ENCODE measurements at regions not wholly inside any gene's neighbourhood (a gene's known extent, or its start where the extent isn't known, plus 50 kb on each side); places are given as distances from the start of the nearest gene placed in this dataset.

DNA sequence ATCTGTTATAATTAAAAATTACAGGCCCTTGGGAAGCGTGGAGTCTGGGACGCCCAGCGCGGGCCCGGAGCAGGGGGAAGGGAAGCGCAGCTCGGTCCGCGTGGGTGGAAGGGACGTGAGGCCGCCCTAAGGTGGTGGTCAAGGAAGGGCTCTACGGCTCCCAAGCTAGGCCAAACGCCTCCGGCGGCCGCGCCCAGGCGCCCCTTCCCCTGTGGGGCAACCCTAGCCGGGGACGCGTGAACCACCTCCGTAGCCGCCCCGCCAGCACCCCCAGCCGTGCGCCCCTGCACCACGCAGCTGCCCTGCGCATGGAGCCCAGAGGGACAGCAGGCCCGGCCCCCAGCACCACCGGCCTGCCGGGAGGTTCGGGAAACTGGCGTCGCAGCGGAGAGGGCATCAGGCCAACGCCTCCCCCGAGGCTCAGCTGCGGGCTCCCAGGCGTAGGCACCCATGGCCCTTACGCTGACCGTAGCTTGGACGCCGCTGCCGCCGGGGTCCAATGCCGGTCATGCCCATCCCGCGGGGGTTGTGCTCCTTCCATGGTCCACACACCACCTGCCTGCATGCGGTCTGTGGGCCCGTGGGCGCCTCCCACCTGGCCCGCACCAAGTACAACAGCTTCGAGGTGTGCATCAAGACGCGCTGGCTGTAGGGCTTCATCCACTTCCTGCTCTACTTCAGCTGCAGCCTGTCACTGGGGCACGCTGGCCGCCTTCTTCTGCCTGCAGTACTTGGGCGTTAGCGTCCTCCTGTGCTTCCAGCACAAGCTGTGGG, 166.7 kb downstream of the SEPTIN7 start:
- TF ChIP-seq, protein P1, sequence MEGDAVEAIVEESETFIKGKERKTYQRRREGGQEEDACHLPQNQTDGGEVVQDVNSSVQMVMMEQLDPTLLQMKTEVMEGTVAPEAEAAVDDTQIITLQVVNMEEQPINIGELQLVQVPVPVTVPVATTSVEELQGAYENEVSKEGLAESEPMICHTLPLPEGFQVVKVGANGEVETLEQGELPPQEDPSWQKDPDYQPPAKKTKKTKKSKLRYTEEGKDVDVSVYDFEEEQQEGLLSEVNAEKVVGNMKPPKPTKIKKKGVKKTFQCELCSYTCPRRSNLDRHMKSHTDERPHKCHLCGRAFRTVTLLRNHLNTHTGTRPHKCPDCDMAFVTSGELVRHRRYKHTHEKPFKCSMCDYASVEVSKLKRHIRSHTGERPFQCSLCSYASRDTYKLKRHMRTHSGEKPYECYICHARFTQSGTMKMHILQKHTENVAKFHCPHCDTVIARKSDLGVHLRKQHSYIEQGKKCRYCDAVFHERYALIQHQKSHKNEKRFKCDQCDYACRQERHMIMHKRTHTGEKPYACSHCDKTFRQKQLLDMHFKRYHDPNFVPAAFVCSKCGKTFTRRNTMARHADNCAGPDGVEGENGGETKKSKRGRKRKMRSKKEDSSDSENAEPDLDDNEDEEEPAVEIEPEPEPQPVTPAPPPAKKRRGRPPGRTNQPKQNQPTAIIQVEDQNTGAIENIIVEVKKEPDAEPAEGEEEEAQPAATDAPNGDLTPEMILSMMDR (IDR thresholded peaks at IDR 0.05; ENCODE audit: extremely low read depth in 1 of 2, insufficient read depth in 1 of 2, low read depth in 1 of 2, low read length in 2 of 2) = no peak
- TF ChIP-seq POLR2AphosphoS5 (IDR thresholded peaks at IDR 0.05; ENCODE audit: insufficient read depth, low read depth, low read length) (no peak), POLR2A (IDR thresholded peaks at IDR 0.05; ENCODE audit: low read depth, low read length) (no peak), MYC (IDR thresholded peaks at IDR 0.05; ENCODE audit: low read depth, low read length) (no peak), EZH2 (IDR thresholded peaks at IDR 0.05; ENCODE audit: borderline replicate concordance, low read depth, low read length, severe bottlenecking) (no peak), JUN (IDR thresholded peaks at IDR 0.05; ENCODE audit: borderline replicate concordance, insufficient read depth, insufficient read length, low read depth) (no peak), FOS (IDR thresholded peaks at IDR 0.05; ENCODE audit: borderline replicate concordance, insufficient read depth, low read length) (no peak), GATA2 (IDR thresholded peaks at IDR 0.05; ENCODE audit: insufficient read depth, insufficient read length, low read depth, low read length) (no peak)
- TF ChIP-seq, protein P2, sequence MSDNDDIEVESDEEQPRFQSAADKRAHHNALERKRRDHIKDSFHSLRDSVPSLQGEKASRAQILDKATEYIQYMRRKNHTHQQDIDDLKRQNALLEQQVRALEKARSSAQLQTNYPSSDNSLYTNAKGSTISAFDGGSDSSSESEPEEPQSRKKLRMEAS (IDR thresholded peaks at IDR 0.05; ENCODE audit: insufficient read depth, insufficient read length) = no peak

Measured in endothelial cell of umbilical vein (primary cell).